B cell (primary cell): ENCODE measurements at regions not wholly inside any gene's neighbourhood (a gene's known extent, or its start where the extent isn't known, plus 50 kb on each side); places are given as distances from the start of the nearest gene placed in this dataset.

Source experiments
- ATAC-seq: fragments of 200-7000 bp; cut with Tn5 transposase; one replicate; pipeline ENCODE4 v1.10.0; 2021; ENCODE audit warnings: low read depth, mild to moderate bottlenecking, moderate number of reproducible peaks, moderate library complexity
- CTCF ChIA-PET: fragments of 350-600 bp; sonication (Branson Sonifier 250); formaldehyde crosslinking; loops from one replicate; lab custom pipeline; 2021; ENCODE audit warnings: antibody characterized with exemption, inconsistent platforms; lab: Charles Lee
- POLR2A ChIA-PET: fragments of 350-600 bp; sonication (Branson Sonifier 250); formaldehyde crosslinking; loops from one replicate; lab custom pipeline; 2021; ENCODE audit warnings: antibody characterized with exemption; lab: Charles Lee
- DNase-seq: peaks from one replicate; pipeline ENCODE4 v3.0.0; 2013
- H2AFZ ChIP-seq: 2 replicates; pipeline ENCODE4 v1.6.1; 2012; ENCODE audit warnings: mild to moderate bottlenecking, low read depth, low read length; ENCODE audit not compliant: insufficient read depth, poor library complexity, severe bottlenecking
- H3K27ac ChIP-seq, 2 donors: 1 replicate in 1 of 2; 2 replicates in 1 of 2; pipeline ENCODE4 v1.5.1; 2012 to 2013; ENCODE audit warnings: low read length in 2 of 2, mild to moderate bottlenecking in 2 of 2, moderate library complexity in 1 of 2
- H3K27me3 ChIP-seq, 4 experiments: fragments of 200-600 bp in 1 of 4; sonication (generic) in 1 of 4; replicated peaks in 1 of 4; 1 replicate in 2 of 4; 2 replicates in 2 of 4; pipeline versions ENCODE4 v1.6.1 to v1.7.0; 2013 to 2016; ENCODE audit warnings: low read length in 3 of 4, mild to moderate bottlenecking in 2 of 4, mixed read lengths in 1 of 4, moderate library complexity in 1 of 4; ENCODE audit not compliant: insufficient read depth in 4 of 4, control insufficient read depth in 3 of 4; ENCODE audit errors: control extremely low read depth in 1 of 4
- H3K36me3 ChIP-seq, 2 experiments: replicated peaks in 1 of 2; 1 replicate in 1 of 2; 2 replicates in 1 of 2; pipeline versions ENCODE4 v1.6.1 to v1.7.1; 2013; ENCODE audit warnings: low read length in 1 of 2; ENCODE audit not compliant: insufficient read depth in 2 of 2, control insufficient read depth in 1 of 2; ENCODE audit errors: control extremely low read depth in 1 of 2, extremely low read depth in 1 of 2
- H3K4me1 ChIP-seq, 2 donors: fragments of 200-600 bp in 1 of 2; sonication (generic) in 1 of 2; 1 replicate in 1 of 2; 2 replicates in 1 of 2; pipeline versions ENCODE4 v1.5.1 to v1.6.1; 2013 to 2017; ENCODE audit warnings: low read length in 2 of 2; ENCODE audit not compliant: control insufficient read depth in 2 of 2, insufficient read depth in 2 of 2
- H3K4me2 ChIP-seq: replicated peaks from 2 replicates; pipeline ENCODE3; 2012; ENCODE audit warnings: mild to moderate bottlenecking, low read depth, low read length; ENCODE audit not compliant: poor library complexity, severe bottlenecking
- H3K4me3 ChIP-seq, 5 experiments: fragments of 200-600 bp in 1 of 5; sonication (generic) in 1 of 5; 1 replicate in 3 of 5; 2 replicates in 2 of 5; pipeline versions ENCODE4 v1.5.1 to v1.7.0; 2011 to 2016; ENCODE audit warnings: low read length in 4 of 5, mild to moderate bottlenecking in 4 of 5, low read depth in 2 of 5, control low read depth in 1 of 5, moderate library complexity in 1 of 5; ENCODE audit not compliant: insufficient read depth in 1 of 5; ENCODE audit errors: control extremely low read depth in 1 of 5, extremely low read depth in 1 of 5
- H3K79me2 ChIP-seq: fragments of 200-600 bp; sonication (generic); one replicate; pipeline ENCODE4 v1.6.0; 2016; ENCODE audit warnings: low read length; ENCODE audit not compliant: control insufficient read depth, insufficient read depth
- H3K9ac ChIP-seq: fragments of 200-600 bp; sonication (generic); 2 replicates; pipeline ENCODE4 v1.6.1; 2017; ENCODE audit warnings: mild to moderate bottlenecking, low read length, moderate library complexity
- H3K9me3 ChIP-seq, 3 donors: one replicate each; pipeline versions ENCODE4 v1.6.1 to v1.7.1; 2013; ENCODE audit warnings: low read length in 2 of 3; ENCODE audit not compliant: control insufficient read depth in 2 of 3, insufficient read depth in 1 of 3; ENCODE audit errors: control extremely low read depth in 1 of 3
- H4K20me1 ChIP-seq: 2 replicates; pipeline ENCODE4 v1.6.0; 2012; ENCODE audit warnings: mild to moderate bottlenecking, low read length; ENCODE audit not compliant: insufficient read depth, control insufficient read depth, poor library complexity, severe bottlenecking
- H3K27ac Mint-ChIP-seq: one replicate; pipeline ENCODE4 v1.8.0; 2021; ENCODE audit warnings: mixed read lengths
- H3K27me3 Mint-ChIP-seq: one replicate; pipeline ENCODE4 v1.8.0; 2021; ENCODE audit warnings: mixed read lengths
- H3K4me1 Mint-ChIP-seq: one replicate; pipeline ENCODE4 v1.8.0; 2021; ENCODE audit warnings: mixed read lengths
- H3K4me3 Mint-ChIP-seq: one replicate; pipeline ENCODE4 v1.8.0; 2021; ENCODE audit warnings: mixed read lengths
- H3K9me3 Mint-ChIP-seq: one replicate; pipeline ENCODE4 v1.8.0; 2022; ENCODE audit warnings: mixed read lengths; ENCODE audit not compliant: insufficient read depth
- CTCF ChIP-seq: fragments of 200-600 bp; IDR thresholded peaks from one replicate; pipeline ENCODE4 v1.8.0; 2022; ENCODE audit warnings: antibody characterized with exemption, mild to moderate bottlenecking
- EZH2 ChIP-seq: IDR thresholded peaks from 2 replicates; pipeline ENCODE4 v1.6.1; 2012; ENCODE audit warnings: borderline replicate concordance, low read depth, mild to moderate bottlenecking, moderate library complexity, low read length; ENCODE audit not compliant: insufficient read depth, poor library complexity, severe bottlenecking
- WGBS: methylation state at CpG from one replicate; pipeline ENCODE4 v1.1.5; 2013; ENCODE audit warnings: missing lambda C conversion rate; ENCODE audit not compliant: insufficient coverage; 5-methylcytosine and 5-hydroxymethylcytosine counted together
- intact Hi-C: fragments of 100-400 bp; cut with micrococcal nuclease; formaldehyde crosslinking; loops from one replicate; pipeline ENCODE4 v1.10.0; 2022

- H3K9me3 ChIP-seq: peaks cover 0 to 7% (median 0%) of the 10 kb centered on the region in 3 donors
- peaks cover under 1% of the 10 kb centered on the region for H3K9me3 Mint-ChIP-seq
- H3K4me1 Mint-ChIP-seq: no peaks in the 10 kb centered on the region
- WGBS: 92% methylated on average over 11 of the region's 12 CpGs
- no peak for TF ChIP-seq EZH2
- H3K79me2 ChIP-seq: no peaks in the 10 kb centered on the region
- no peaks in the 10 kb centered on the region for H3K4me1 ChIP-seq
- H3K27me3 ChIP-seq: no peaks in the 10 kb centered on the region
- H3K36me3 ChIP-seq: no peaks in the 10 kb centered on the region
- CTCF ChIA-PET: no interaction called here
- H3K27me3 Mint-ChIP-seq: peaks cover 3% of the 10 kb centered on the region
- no peak overlapping the region for H3K27ac Mint-ChIP-seq
- H3K9ac ChIP-seq: no peak overlapping the region
- no peak overlapping the region for H3K27ac ChIP-seq
- intact Hi-C loops: no loop called here
- no peak overlapping the region for H3K4me3 Mint-ChIP-seq
- DNase-seq (no peak), ATAC-seq (no peak)
- H4K20me1 ChIP-seq: no peaks in the 10 kb centered on the region
- H2AFZ ChIP-seq: no peak overlapping the region
- POLR2A ChIA-PET: no interaction called here
- no peak overlapping the region for H3K4me2 ChIP-seq
- H3K4me3 ChIP-seq: no peak overlapping the region
These were observed 110.2 kb upstream of the SPIN1 start for GRCh38 chr9:88278036-88278435.

GRCh38 chr9:88274078-88274477 lies 114.2 kb upstream of the SPIN1 start:
- intact Hi-C loops: no loop called here
- Histone ChIP-seq H3K36me3 (no peaks in the 10 kb centered on the region), H3K9me3 (no peaks in the 10 kb centered on the region), H3K27me3 (no peaks in the 10 kb centered on the region), H2AFZ (no peak overlapping the region), H3K27ac (no peak overlapping the region), H3K4me1 (no peaks in the 10 kb centered on the region), H3K79me2 (no peaks in the 10 kb centered on the region), H3K4me3 (no peak overlapping the region), H4K20me1 (no peaks in the 10 kb centered on the region), H3K4me2 (no peak overlapping the region), H3K9ac (no peak overlapping the region)
- DNase-seq (no peak), ATAC-seq (no peak)
- no peak for TF ChIP-seq CTCF
- TF ChIP-seq EZH2: no peak
- Mint-ChIP-seq H3K4me1 (no peaks in the 10 kb centered on the region), H3K4me3 (no peak overlapping the region), H3K27me3 (peaks cover 3% of the 10 kb centered on the region), H3K27ac (no peak overlapping the region), H3K9me3 (no peaks in the 10 kb centered on the region)
- WGBS: no CpG with 5 or more reads among the region's 2 CpGs
- ChIA-PET POLR2A (no interaction called here), CTCF (no interaction called here)
